ENCODE measurements at regions not wholly inside any gene's neighbourhood (a gene's known extent, or its start where the extent isn't known, plus 50 kb on each side); places are given as distances from the start of the nearest gene placed in this dataset.
"Not testable (repeated sequence)": the region's sequence is repeated elsewhere in the genome, so short reads cannot be mapped to it uniquely, and the experiment has no call there.

- DNase-seq: no peak
These were observed 294.5 kb downstream of the CD83 start for GRCh38 chr6:14412026-14412425.

DNA sequence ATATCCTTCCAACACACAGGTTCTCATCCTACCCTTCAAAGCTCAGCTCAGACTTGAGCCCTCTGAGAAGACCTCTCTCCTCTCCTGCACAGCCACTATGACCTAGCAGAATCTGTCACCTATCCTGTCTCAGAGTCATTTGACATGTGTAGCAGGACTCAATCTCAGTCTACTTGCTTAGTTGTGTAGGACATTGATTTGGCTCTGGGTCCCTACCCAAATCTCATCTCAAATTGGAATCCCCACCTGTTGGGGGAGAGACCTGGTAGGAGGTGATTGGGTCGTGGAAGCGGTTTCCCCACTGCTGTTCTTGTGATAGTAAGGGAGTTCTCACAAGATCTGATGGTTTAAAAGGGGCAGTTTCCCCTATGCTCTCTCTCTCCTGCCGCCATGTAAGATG lies 297.9 kb downstream of the CD83 start:
- DNase-seq: no peak

DNA sequence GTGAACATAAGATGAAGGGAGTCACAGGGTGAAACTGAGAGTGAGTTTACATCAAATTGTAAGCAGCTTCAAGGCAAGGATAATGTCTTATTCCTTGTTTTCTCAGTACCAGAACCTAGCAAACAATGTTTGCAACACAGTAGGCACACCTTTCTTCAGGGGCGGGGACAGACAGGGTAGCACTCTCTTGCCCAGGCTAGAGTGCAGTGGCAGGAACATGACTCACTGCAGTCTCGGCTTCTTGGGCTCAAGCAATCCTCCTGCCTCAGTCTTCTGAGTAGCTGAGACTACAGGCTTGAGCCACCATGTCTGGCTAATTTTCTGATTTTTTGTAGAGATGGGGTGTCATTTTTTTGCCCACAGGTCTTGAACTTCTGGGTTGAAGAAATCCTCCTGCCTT lies 299.8 kb downstream of the CD83 start:
- no peak for DNase-seq

DNA sequence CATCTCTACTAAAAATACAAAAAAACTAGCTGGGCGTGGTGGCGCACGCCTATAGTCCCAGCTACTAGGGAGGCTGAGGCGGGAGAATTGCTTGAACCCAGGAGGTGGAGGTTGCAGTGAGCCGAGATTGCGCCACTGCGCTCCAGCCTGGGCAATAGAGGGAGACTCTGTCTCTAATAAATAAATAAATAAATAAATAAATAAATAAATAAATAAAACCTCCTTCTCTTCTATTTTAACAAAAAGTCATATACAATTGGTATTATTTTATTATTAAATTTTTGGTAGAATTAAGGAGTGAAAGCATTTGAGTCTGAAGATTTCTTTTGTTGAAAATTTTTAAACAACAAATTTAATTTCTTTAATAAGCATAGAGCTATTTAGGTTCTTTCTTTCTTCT lies 301.7 kb downstream of the CD83 start:
- DNase-seq: not testable (repeated sequence)

DNA sequence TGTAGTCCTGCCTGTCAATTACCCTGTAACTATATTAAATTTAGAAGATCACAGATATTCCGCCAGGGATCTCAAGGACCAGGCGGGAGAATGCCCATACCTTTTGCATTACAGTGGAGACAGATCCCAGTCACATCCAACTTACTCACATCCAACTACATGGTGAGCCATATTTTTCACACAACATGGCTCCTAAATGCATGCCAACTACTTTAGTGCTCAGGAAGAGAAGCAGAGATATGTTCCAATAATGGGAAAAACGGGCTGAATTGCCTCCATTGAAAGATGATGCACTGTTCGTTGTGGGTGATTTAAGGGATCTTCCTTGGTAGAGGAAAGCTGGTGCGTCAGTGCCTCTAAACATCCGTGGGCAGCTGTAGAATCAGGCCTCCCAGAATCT lies 304.5 kb downstream of the CD83 start:
- DNase-seq: no peak

DNA sequence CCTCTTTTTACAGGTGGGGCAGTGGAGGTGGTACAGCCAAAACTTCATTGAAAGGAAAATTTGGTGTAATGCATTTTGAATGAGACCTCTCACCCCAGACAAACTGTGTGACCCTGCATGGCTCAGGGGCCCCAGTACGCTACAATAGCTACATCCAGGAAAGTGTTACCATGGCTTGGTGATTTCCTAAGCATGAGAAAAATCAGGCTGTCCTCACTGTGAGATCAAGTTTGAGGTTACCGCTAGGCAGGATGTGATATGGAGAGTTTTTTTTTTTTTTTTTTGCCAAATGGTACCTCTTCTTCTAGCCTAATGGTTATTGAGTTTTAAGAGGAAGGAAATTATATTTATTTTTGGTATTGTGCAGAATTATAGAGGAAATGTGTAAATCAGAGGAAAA lies 305.3 kb downstream of the CD83 start:
- DNase-seq: no peak

- DNase-seq: no peak
These were observed 305.8 kb downstream of the CD83 start for GRCh38 chr6:14423330-14423729.

DNA sequence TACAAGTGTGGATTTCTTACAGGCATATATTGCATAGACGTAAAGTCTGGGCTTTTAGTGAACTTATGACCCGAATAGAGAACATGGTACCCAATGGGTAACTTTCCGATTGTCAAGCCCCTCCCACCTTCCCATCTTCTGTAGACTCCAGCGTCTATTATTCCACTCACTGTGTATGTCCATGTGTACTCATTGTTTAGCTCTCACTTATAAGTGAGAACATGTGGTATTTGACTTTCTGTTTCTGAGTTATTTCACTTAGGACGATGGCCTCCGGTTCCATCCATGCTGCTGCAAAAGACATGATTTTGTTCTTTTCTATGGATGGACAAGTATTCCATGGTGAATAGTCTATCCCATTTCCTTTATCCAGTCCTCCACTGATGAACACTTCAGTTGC lies 306.4 kb downstream of the CD83 start:
- DNase-seq: no peak

DNA sequence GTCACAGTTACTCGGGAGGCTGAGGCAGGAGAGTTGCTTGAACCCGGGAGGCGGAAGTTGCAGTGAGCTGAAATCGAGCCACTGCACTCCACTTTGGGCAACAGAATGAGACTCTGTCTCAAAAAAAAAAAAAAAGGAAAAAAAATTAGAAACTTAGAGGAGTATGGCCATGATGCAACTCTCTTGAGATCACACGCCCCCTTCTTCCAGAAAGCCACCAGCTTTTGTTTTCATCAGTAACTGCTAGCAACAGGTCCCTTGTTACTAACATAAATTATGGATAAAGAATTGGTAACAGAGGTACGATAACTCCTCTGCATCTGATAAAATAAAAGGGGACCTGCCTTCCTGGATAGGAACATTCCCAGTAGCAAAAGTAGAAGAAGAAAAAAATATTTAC lies 308.2 kb downstream of the CD83 start:
- DNase-seq: no peak

DNA sequence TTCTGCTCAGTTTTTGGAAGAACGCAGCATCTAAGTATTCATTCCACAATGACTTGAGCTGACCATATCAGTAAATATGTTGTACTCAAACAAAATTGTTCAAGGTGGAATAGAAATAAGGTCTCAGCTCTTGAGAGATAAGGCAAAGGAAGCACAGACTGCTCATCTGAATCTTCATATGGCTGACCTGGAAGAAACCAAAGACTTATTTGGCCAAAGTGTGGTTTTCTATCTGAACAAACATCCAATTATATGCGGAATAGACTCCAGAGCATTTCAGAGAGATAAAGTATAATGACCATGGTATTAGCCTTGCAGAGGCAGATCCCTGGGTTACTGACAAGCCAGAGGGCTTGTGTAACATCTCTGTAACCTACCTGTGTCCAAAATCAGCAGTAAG lies 308.7 kb downstream of the CD83 start:
- no peak for DNase-seq

DNA sequence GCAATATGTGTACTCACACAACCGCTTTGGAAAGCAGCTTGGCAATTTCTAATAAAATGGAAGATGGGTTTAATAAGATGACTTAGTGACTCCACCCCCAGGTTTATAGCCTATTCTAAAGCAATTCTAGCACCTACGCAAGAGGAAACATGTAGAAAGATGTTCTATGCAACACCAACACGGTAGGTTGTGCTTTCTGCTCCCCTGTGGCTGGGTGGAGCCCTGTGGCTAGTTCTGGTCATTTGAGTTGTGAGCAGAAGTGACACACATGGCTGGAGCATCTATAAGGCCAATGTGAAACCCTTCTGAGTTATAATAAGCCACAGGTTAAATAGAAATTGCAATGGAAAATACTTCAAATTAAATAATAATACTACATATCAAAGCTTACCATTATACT lies 310.7 kb downstream of the CD83 start:
- no peak for DNase-seq

- DNase-seq: no peak
These were observed 311.8 kb downstream of the CD83 start for GRCh38 chr6:14429396-14429795.

GRCh38 chr6:14430218-14430617 lies 312.6 kb downstream of the CD83 start:
- no peak for DNase-seq

DNA sequence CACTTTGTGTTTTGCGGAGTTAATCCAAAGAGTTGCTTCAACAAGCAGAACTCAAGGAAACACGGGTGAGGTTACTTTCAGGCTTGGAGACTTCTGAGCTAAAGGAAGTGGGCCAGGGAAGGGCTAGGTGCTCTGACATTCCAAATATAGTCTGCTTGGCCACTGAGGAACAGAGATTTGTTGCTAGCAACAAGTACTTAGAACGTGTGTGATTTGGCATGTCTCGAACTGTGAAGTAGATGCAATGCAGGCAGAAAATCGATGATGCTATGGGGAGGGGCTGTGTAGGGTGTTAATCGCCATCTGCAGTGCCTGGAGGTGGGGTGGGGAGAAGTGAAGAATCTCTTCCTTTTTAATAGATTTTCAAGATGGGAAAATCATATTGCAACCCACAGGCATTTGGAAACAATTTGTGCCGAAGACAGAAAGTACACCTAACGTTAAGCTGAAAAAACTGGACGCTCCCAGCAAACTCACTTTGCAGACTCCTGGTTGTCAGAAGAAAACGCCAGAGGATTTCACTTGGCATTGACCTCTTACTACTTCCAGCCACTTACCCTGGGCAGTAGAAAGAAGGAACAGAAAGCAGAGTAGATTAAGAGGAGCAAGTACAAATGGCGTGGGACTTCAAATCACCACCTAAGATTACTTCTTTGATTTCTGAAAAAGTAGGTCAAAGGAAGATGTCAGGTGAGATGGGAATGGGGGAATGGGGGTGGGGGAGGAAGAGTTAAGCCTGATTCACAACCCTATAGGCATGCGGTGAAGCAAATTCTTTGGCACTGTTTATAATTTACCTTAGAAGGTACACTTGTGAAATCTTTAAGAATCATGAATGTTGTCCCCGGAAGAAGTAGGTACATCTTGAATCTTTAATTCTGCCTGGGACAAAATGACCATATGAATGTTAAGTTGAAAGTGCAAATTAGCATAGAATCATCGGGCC lies 314.1 kb downstream of the CD83 start:
- no peak for DNase-seq

DNA sequence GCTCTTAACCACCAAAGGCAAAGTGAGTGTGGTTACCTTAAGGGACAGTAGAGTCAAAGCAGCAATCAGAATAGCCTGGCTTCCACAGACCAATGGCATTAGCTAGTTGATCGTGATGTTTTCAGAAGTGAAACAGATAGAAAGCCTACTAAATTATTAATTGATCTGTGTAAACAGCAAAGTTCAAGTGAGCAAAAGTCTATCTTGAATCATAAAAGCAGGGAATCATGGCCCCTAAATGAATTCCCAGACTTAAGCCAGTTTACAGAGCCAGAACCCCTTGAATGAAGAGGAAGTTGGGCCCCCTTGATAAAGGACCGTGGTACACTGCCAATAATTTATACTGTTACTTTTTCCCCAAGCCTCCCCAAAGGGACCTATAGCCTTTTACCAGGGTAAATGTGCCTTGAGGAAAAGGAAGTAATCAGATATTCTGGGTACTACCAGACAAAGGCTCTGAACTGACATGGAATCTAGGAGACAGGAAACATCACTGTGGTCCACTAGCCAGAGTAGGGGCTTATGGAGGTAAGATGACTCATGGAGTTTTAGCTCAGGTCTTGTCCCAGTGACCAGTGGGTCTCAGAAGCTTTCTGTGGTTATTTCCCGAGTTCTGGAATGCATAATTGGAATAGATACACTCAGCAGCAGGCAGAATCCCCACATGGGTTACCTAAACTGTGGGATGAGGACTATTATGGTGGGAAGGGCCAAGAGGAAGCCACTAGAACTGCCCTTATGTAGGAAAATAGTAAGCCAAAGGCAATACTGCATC lies 317.5 kb downstream of the CD83 start:
- no peak for DNase-seq

DNA sequence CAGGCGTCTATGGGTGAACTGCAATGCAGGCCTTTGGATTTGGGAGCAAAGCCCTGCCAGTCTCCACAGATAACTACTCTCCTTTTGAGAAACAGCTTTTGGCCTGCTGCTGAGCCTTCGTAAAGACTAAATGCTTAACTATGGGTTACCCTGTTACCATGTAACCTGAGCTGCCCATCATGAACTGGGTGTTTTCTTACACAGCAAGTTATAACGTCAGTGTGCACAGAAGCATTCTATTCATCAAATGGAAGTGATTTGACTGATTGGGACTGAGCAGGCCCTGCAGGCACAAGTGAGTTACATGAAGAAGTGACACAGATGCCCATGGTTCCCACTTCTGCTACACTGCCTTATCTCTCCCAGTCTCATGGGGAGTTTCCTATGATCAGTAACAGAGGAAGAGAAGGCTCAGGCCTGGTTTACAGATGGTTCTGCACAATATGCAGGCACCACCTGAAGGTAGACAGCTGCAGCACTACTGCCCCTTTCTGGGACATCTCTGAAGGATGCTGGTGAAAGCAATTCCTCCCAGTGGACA lies 319.1 kb downstream of the CD83 start:
- no peak for DNase-seq

- no peak for DNase-seq
These were observed 321.8 kb downstream of the CD83 start for GRCh38 chr6:14439419-14439818.

DNA sequence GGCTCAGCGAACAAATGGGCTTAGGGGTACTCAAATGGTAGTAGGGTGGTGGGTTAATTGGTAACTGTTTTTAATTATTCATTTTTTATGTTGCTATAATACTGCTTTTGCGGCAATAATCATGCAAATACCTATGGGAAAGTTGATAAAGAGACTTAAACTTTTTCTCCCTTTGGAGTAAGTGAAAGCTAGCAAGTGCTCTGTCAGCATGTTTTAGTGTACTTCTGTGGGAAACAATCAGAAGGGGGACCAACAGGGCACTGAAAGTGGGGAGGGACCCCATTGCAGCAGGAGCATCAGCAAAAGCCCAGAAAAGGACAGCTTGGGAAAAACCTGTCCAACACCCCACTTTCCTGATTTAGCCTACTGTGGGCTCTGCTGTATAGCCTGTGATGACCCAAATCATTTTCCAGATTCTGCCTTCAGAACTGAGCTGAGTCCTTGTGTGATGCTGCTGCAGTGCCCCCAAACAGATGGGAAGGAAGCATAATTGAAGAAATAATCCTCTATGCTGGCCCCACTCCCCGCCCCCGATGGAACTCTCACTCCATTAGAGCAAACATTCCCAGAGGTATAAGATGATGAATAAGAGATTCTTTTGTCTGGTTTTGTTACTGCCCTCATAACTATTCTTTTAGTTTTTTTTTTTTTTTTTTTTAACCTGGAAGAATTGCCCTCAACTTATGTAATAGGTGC lies 322.8 kb downstream of the CD83 start:
- DNase-seq: no peak

GRCh38 chr6:14440940-14441781 lies 323.6 kb downstream of the CD83 start:
- no peak for DNase-seq

- peak; percentile 71 to 86 for DNase-seq
These were observed 324.7 kb downstream of the CD83 start for GRCh38 chr6:14442242-14442641.

- DNase-seq: no peak
These were observed 326.2 kb downstream of the CD83 start for GRCh38 chr6:14443629-14444268.

Measured in Kasumi-1 (cell line).